OCI-LY1 (cell line): ENCODE measurements at regions not wholly inside any gene's neighbourhood (a gene's known extent, or its start where the extent isn't known, plus 50 kb on each side); places are given as distances from the start of the nearest gene placed in this dataset.

Source experiments
- H2AFZ ChIP-seq: fragments of 200-600 bp; sonication (generic), shearing (Covaris generic); 2 replicates; pipeline ENCODE4 v1.6.0; 2014; ENCODE audit warnings: antibody characterized with exemption, mild to moderate bottlenecking, low read length
- H3F3A ChIP-seq: fragments of 200-600 bp; sonication (generic), shearing (Covaris generic); 2 replicates; pipeline ENCODE4 v1.6.0; 2014; ENCODE audit warnings: mild to moderate bottlenecking, antibody characterized with exemption, low read length, moderate library complexity; ENCODE audit not compliant: insufficient read depth
- H3K27ac ChIP-seq: fragments of 200-600 bp; sonication (generic); 2 replicates; pipeline ENCODE4 v1.5.1; 2014; ENCODE audit warnings: low read length, mixed run types, mild to moderate bottlenecking, low read depth; ENCODE audit not compliant: poor library complexity, severe bottlenecking
- H3K27me3 ChIP-seq: fragments of 200-600 bp; sonication (generic); 2 replicates; pipeline ENCODE4 v1.6.0; 2014; ENCODE audit warnings: antibody characterized with exemption, mild to moderate bottlenecking, low read length, moderate library complexity; ENCODE audit not compliant: insufficient read depth
- H3K36me3 ChIP-seq: fragments of 200-600 bp; sonication (generic); 2 replicates; pipeline ENCODE4 v1.6.1; 2014; ENCODE audit warnings: mild to moderate bottlenecking, antibody characterized with exemption, low read length, moderate library complexity, mixed read lengths; ENCODE audit not compliant: insufficient read depth
- H3K4me1 ChIP-seq: fragments of 200-600 bp; sonication (generic); 2 replicates; pipeline ENCODE4 v1.5.1; 2014; ENCODE audit warnings: mild to moderate bottlenecking, low read length, moderate library complexity; ENCODE audit not compliant: insufficient read depth, severe bottlenecking
- H3K4me2 ChIP-seq: fragments of 200-600 bp; sonication (generic), shearing (Covaris generic); 2 replicates; pipeline ENCODE4 v1.6.1; 2014; ENCODE audit warnings: low read length
- H3K4me3 ChIP-seq: fragments of 200-600 bp; sonication (generic); 2 replicates; pipeline ENCODE4 v1.5.1; 2014; ENCODE audit warnings: low read length, low read depth, mild to moderate bottlenecking, mixed read lengths; ENCODE audit not compliant: poor library complexity, severe bottlenecking
- H3K79me2 ChIP-seq: fragments of 200-600 bp; shearing (Covaris generic); 2 replicates; pipeline ENCODE4 v1.6.1; 2016; ENCODE audit warnings: mixed run types, low read length, mixed read lengths; ENCODE audit not compliant: insufficient read depth
- H3K9ac ChIP-seq: fragments of 200-600 bp; sonication (generic), shearing (Covaris generic); 2 replicates; pipeline ENCODE4 v1.6.1; 2014; ENCODE audit warnings: mild to moderate bottlenecking, low read length, mixed read lengths
- H3K9me2 ChIP-seq: fragments of 200-600 bp; sonication (generic), shearing (Covaris generic); 2 replicates; pipeline ENCODE4 v1.6.1; 2014; ENCODE audit warnings: low read depth, mild to moderate bottlenecking, low read length, mixed read lengths
- H3K9me3 ChIP-seq: fragments of 200-600 bp; shearing (Covaris generic); 2 replicates; pipeline ENCODE4 v1.6.1; 2014; ENCODE audit warnings: low read length, mixed read lengths
- H4K20me1 ChIP-seq: fragments of 200-600 bp; sonication (generic), shearing (Covaris generic); 2 replicates; pipeline ENCODE4 v1.6.0; 2016; ENCODE audit warnings: mild to moderate bottlenecking, low read length; ENCODE audit not compliant: insufficient read depth
- CTCF ChIP-seq: fragments of 200-600 bp; sonication (generic), shearing (Covaris generic); IDR thresholded peaks from 2 replicates; pipeline ENCODE4 v1.5.1; 2017; ENCODE audit warnings: mild to moderate bottlenecking, antibody characterized with exemption, low read length, moderate library complexity, mixed read lengths
- EZH2 ChIP-seq: fragments of 200-600 bp; sonication (generic), shearing (Covaris generic); IDR thresholded peaks from 2 replicates; pipeline ENCODE4 v1.8.0; 2017; ENCODE audit warnings: borderline replicate concordance, mixed run types, mild to moderate bottlenecking, antibody characterized with exemption, low read length, moderate library complexity, mixed read lengths

- H3K9me2 ChIP-seq: no peaks in the 10 kb centered on the region
- H3K4me3 ChIP-seq: no peak overlapping the region
- H3K4me2 ChIP-seq: no peak overlapping the region
- no peaks in the 10 kb centered on the region for H3F3A ChIP-seq
- H3K27ac ChIP-seq: no peak overlapping the region
- no peaks in the 10 kb centered on the region for H3K4me1 ChIP-seq
- H3K9ac ChIP-seq: no peak overlapping the region
- H3K79me2 ChIP-seq: no peaks in the 10 kb centered on the region
- no peaks in the 10 kb centered on the region for H4K20me1 ChIP-seq
- no peaks in the 10 kb centered on the region for H3K36me3 ChIP-seq
- H3K27me3 ChIP-seq: no peaks in the 10 kb centered on the region
- no peaks in the 10 kb centered on the region for H3K9me3 ChIP-seq
- no peak overlapping the region for H2AFZ ChIP-seq
- TF ChIP-seq CTCF (no peak), EZH2 (no peak)
Measured at GRCh38 chr11:109619498-109619897, 197.5 kb downstream of the C11orf87 start.

- Histone ChIP-seq H3K4me2 (no peak overlapping the region), H3K9me3 (no peaks in the 10 kb centered on the region), H3K4me1 (no peaks in the 10 kb centered on the region), H4K20me1 (no peaks in the 10 kb centered on the region), H3K27ac (no peak overlapping the region), H3K79me2 (no peaks in the 10 kb centered on the region), H3F3A (no peaks in the 10 kb centered on the region), H3K4me3 (no peak overlapping the region), H2AFZ (no peak overlapping the region), H3K9me2 (no peaks in the 10 kb centered on the region), H3K9ac (no peak overlapping the region), H3K36me3 (no peaks in the 10 kb centered on the region), H3K27me3 (no peaks in the 10 kb centered on the region)
- TF ChIP-seq CTCF (no peak), EZH2 (no peak)
Measured at GRCh38 chr11:109629734-109630133, 207.7 kb downstream of the C11orf87 start.

- no peaks in the 10 kb centered on the region for H3K79me2 ChIP-seq
- H3K9me2 ChIP-seq: no peaks in the 10 kb centered on the region
- no peak overlapping the region for H3K9ac ChIP-seq
- no peaks in the 10 kb centered on the region for H3F3A ChIP-seq
- no peak overlapping the region for H3K4me3 ChIP-seq
- H3K4me1 ChIP-seq: no peaks in the 10 kb centered on the region
- H3K4me2 ChIP-seq: no peak overlapping the region
- no peaks in the 10 kb centered on the region for H3K36me3 ChIP-seq
- no peaks in the 10 kb centered on the region for H3K9me3 ChIP-seq
- TF ChIP-seq EZH2 (no peak), CTCF (no peak)
- H3K27ac ChIP-seq: no peak overlapping the region
- H3K27me3 ChIP-seq: no peaks in the 10 kb centered on the region
- no peak overlapping the region for H2AFZ ChIP-seq
- H4K20me1 ChIP-seq: no peaks in the 10 kb centered on the region; the same call in 1 of the 2 replicates
Measured at GRCh38 chr11:109641549-109641948, 219.6 kb downstream of the C11orf87 start.
